NB4 (cell line): ENCODE measurements at regions not wholly inside any gene's neighbourhood (a gene's known extent, or its start where the extent isn't known, plus 50 kb on each side); places are given as distances from the start of the nearest gene placed in this dataset.

Experiments used
- DNase-seq: peaks from one replicate; pipeline ENCODE4 v3.0.0; 2010; ENCODE audit warnings: low read depth
- H3K4me3 ChIP-seq: one replicate; pipeline ENCODE4 v1.5.1; 2011; ENCODE audit warnings: mild to moderate bottlenecking, low read depth, low read length, moderate library complexity
- CTCF ChIP-seq: IDR thresholded peaks from one replicate; pipeline ENCODE4 v1.5.1; 2012; ENCODE audit warnings: low read depth, low read length
- MYC ChIP-seq: IDR thresholded peaks from 2 replicates; pipeline ENCODE4 v1.6.1; 2011; ENCODE audit warnings: low read depth, low read length
- POLR2A ChIP-seq: IDR thresholded peaks from 2 replicates; pipeline ENCODE4 v1.6.1; 2011; ENCODE audit warnings: mild to moderate bottlenecking; ENCODE audit not compliant: insufficient read length; ENCODE audit errors: extremely low read depth
- TF ChIP-seq, protein P1 (sequence below): IDR thresholded peaks from 2 replicates; pipeline ENCODE4 v1.6.1; 2011; ENCODE audit warnings: low read depth, low read length

- no peak for DNase-seq
- H3K4me3 ChIP-seq, result no peak overlapping the region
- TF ChIP-seq, protein P1, sequence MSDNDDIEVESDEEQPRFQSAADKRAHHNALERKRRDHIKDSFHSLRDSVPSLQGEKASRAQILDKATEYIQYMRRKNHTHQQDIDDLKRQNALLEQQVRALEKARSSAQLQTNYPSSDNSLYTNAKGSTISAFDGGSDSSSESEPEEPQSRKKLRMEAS, result no peak
- TF ChIP-seq MYC (no peak), POLR2A (no peak), CTCF (no peak)
Measured at GRCh38 chr13:55090612-55091011, 2050.1 kb upstream of the PRR20A start.

DNA sequence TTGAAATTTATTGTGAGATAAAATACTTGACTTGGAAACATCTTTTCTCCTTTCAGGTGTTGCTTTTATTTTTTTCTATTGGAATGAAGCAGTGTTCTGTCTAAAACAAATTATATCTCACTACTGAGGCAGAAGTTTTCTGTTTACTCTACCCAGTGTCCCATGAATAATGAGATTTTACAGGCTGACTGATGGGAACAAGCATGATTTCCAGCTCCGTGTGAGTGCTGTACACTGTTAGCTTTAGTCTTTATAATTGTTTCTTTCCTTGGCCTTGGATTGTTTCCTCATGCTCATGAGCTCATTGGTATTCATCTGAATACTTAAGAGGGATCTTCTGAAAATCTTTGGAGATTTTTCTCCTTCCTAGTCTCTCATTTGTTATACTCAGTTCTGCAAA is 2049.5 kb upstream of the PRR20A start:
- H3K4me3 ChIP-seq, result no peak overlapping the region
- DNase-seq, result no peak
- TF ChIP-seq MYC (no peak), CTCF (no peak), POLR2A (no peak)
- TF ChIP-seq, protein P1, result no peak

DNA sequence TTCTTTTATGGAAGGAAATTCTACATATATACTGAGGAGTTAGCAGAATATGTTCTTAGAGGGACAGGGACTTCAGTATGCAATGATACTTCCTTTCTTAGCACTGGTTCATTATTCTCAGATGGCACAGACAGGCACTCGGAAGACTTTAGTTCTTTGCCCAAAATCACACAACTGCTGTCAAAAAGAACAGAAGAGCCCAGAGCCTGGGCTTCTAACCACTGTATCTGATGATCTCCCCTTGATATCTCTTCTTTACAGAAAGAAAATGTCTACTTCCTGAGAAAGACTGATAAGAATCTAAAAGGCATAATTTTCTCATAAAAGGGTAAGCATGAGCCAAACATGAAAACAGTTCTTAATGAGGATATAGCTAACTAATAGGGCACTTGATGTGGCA is 2034.2 kb upstream of the PRR20A start:
- TF ChIP-seq POLR2A, result no peak
- TF ChIP-seq, protein P1, result no peak
- no peak for TF ChIP-seq CTCF
- no peak for TF ChIP-seq MYC
- H3K4me3 ChIP-seq, result no peak overlapping the region
- no peak for DNase-seq

DNA sequence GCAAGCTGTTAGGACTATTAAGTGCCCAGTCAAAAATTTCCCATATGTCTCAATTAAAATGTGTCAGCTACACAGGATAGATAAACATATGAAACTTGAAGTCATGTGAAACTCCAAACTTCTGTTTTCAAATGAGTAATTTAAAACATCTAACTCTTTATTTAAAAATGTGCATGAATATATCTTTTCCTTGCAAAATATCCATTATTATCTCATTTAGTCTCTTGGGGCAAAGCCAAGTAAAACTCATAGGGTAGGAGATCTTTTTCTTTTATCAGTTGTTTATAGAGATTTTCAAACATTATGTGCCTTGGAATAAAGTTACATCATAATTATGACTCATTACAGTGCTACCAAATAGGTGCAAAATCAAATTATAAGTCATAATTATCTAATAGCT is 2020.1 kb upstream of the PRR20A start:
- DNase-seq, result no peak
- TF ChIP-seq POLR2A (no peak), MYC (no peak), CTCF (no peak)
- TF ChIP-seq, protein P1, result no peak
- no peak overlapping the region for H3K4me3 ChIP-seq

DNA sequence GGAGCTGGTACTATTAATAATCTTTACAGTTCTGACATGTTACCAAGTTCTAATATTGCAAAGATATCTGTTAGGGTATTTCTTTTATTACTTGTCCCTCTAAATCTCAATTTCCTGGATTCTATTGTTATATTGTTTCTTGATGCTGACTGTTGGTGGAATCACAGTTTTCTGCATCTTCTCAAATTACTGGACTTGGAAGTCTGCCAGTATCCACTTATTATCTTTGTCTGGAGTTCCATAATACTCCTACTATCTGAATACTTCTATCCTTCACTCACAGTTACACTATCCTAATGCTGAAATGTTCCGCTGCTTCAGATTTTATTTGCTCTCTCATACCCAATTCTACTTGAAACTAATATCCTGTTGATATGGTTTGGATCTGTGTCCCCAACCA is 1985.7 kb upstream of the PRR20A start:
- no peak for DNase-seq
- TF ChIP-seq, protein P1, result no peak
- no peak for TF ChIP-seq CTCF
- no peak for TF ChIP-seq POLR2A
- TF ChIP-seq MYC, result no peak
- no peak overlapping the region for H3K4me3 ChIP-seq

DNA sequence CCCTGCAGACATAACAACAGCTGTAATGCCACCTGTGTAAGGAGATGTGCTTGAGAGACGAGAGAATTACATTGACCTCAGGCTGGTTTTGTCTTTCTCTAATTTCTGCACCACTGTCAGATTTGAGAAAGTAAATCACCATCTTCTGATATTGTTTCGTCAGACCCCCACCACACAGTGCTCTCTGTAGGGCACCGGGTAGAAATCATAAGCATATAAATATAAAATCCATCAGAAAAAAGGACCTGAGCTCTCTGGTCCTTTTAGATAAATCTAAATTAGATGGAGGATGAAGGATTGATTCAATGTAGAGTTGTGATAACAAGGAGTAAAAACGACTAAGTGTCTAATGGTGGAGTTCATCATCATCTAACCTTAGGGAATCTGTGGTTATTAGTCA is 1981.0 kb upstream of the PRR20A start:
- H3K4me3 ChIP-seq, result no peak overlapping the region
- no peak for DNase-seq
- TF ChIP-seq CTCF, result no peak
- no peak for TF ChIP-seq MYC
